K562 (cell line): ENCODE measurements at regions not wholly inside any gene's neighbourhood (a gene's known extent, or its start where the extent isn't known, plus 50 kb on each side); places are given as distances from the start of the nearest gene placed in this dataset.

Experiments used
- ATAC-seq: fragments of 200-7000 bp; cut with Tn5 transposase; 3 replicates; pipeline ENCODE4 v1.9.1; 2020; ENCODE audit warnings: moderate library complexity
- BruUV-seq: library from RNA; stranded (reverse); fragments of 400-500 nt; replicated peaks from 2 replicates; lab custom pipeline; 2021; lab: Mats Ljungman, UMichigan
- CTCF ChIA-PET: fragments of 300-600 bp; formaldehyde crosslinking; extraction: SDS; loops from one replicate; lab custom pipeline; 2021; ENCODE audit warnings: low intra/inter-chr PET ratio; lab: Yijun Ruan, JAX
- POLR2A ChIA-PET: fragments of 300-600, 350-650 bp; sonication (Branson Sonifier 250); formaldehyde crosslinking; extraction: SDS; loops from one replicate; lab custom pipeline; 2021; ENCODE audit warnings: antibody characterized with exemption, inconsistent platforms; lab: Yijun Ruan, JAX
- DNase-seq, 4 experiments: peaks; one replicate each; pipeline versions ENCODE4 v3.0.0 to v3.0.0-alpha.2; 2011 to 2018; ENCODE audit warnings: low spot score in 3 of 4, mixed read lengths in 3 of 4; ENCODE audit errors: extremely low read depth in 1 of 4
- FAIRE-seq: peaks from 2 replicates; lab custom pipeline; 2011; peaks lifted over from hg19 to GRCh38; lab: Jason Lieb, UNC
- H2AFZ ChIP-seq: 2 replicates; pipeline ENCODE4 v1.6.0; 2011; ENCODE audit warnings: low read depth, low read length, control low read depth, inconsistent platforms
- H3K27ac ChIP-seq: fragments of 200-600 bp; 3 replicates; pipeline ENCODE4 v1.8.0; 2011; ENCODE audit warnings: low read depth, mild to moderate bottlenecking, control low read depth, inconsistent platforms, low read length, moderate library complexity, mixed read lengths; ENCODE audit errors: extremely low read depth
- H3K27me3 ChIP-seq, 2 experiments: fragments of 300-600 bp in 1 of 2; 2 replicates in 1 of 2; 3 replicates in 1 of 2; pipeline versions ENCODE4 v1.6.0 to v1.8.0; 2011; ENCODE audit warnings: inconsistent platforms in 2 of 2, low read length in 2 of 2, mild to moderate bottlenecking in 1 of 2, mixed read lengths in 1 of 2, moderate library complexity in 1 of 2; ENCODE audit not compliant: control insufficient read depth in 2 of 2, insufficient read depth in 2 of 2
- H3K36me3 ChIP-seq: fragments of 300-600 bp; 3 replicates; pipeline ENCODE4 v1.8.0; 2011; ENCODE audit warnings: mild to moderate bottlenecking, low read length, inconsistent platforms; ENCODE audit not compliant: control insufficient read depth, insufficient read depth
- H3K4me1 ChIP-seq, 2 experiments: fragments of 200-600 bp in 1 of 2; replicated peaks in 1 of 2; 2 replicates in 1 of 2; 3 replicates in 1 of 2; pipeline versions ENCODE4 v1.5.1 to v1.8.0; 2011; ENCODE audit warnings: inconsistent platforms in 2 of 2, low read length in 2 of 2, mild to moderate bottlenecking in 1 of 2, mixed read lengths in 1 of 2, moderate library complexity in 1 of 2; ENCODE audit not compliant: control insufficient read depth in 2 of 2, insufficient read depth in 2 of 2
- H3K4me2 ChIP-seq: 2 replicates; pipeline ENCODE4 v1.6.1; 2011; ENCODE audit warnings: low read length, control low read depth, inconsistent platforms, mixed read lengths; ENCODE audit not compliant: insufficient read depth
- H3K4me3 ChIP-seq: fragments of 200-600 bp; sonication (generic), shearing (Covaris generic); 2 replicates; pipeline ENCODE4 v1.5.1; 2016; ENCODE audit warnings: control low read depth, inconsistent platforms
- H3K79me2 ChIP-seq: fragments of 200-600 bp; 3 replicates; pipeline ENCODE4 v1.8.0; 2011; ENCODE audit warnings: low read length, inconsistent platforms; ENCODE audit not compliant: control insufficient read depth, insufficient read depth
- H3K9ac ChIP-seq, 2 experiments: 2 replicates each; pipeline versions ENCODE4 v1.6.0 to v1.6.1; 2011; ENCODE audit warnings: low read depth in 2 of 2, low read length in 2 of 2, control low read depth in 1 of 2, inconsistent platforms in 1 of 2, mild to moderate bottlenecking in 1 of 2, mixed read lengths in 1 of 2; ENCODE audit not compliant: insufficient read depth in 1 of 2
- H3K9me1 ChIP-seq: one replicate; pipeline ENCODE4 v1.6.0; 2011; ENCODE audit warnings: inconsistent platforms, mild to moderate bottlenecking, low read length, moderate library complexity; ENCODE audit not compliant: control insufficient read depth, insufficient read depth
- H3K9me3 ChIP-seq: replicated peaks from 2 replicates; pipeline ENCODE4 v1.5.1; 2011; ENCODE audit warnings: low read depth, low read length, inconsistent platforms; ENCODE audit not compliant: control insufficient read depth, insufficient read depth
- H4K20me1 ChIP-seq: replicated peaks from 2 replicates; pipeline ENCODE4 v1.6.1; 2011; ENCODE audit warnings: low read length, inconsistent platforms, mixed read lengths; ENCODE audit not compliant: control insufficient read depth, insufficient read depth
- ETV6 ChIP-seq, 3 experiments: fragments of 150-350 bp in 1 of 3; sonication (generic) in 1 of 3; formaldehyde crosslinking in 1 of 3; IDR thresholded peaks; 2 replicates each; pipeline versions ENCODE4 v1.6.1 to v1.8.0; 2014 to 2022; ENCODE audit warnings: borderline replicate concordance in 2 of 3, low read depth in 2 of 3, antibody characterized with exemption in 1 of 3, low read length in 1 of 3, mild to moderate bottlenecking in 1 of 3, missing genetic modification reagents in 1 of 3
- JUN ChIP-seq, 2 experiments: sonication (generic) in 1 of 2; formaldehyde crosslinking in 1 of 2; IDR thresholded peaks; 2 replicates each; pipeline versions ENCODE4 v1.6.1 to v1.8.0; 2012 to 2022; ENCODE audit warnings: borderline replicate concordance in 2 of 2, mild to moderate bottlenecking in 2 of 2, improper control_type of control experiment in 1 of 2, low read depth in 1 of 2, low read length in 1 of 2, missing genetic modification reagents in 1 of 2
- MYBL2 ChIP-seq, 2 experiments: fragments of 450-650 bp in 1 of 2; sonication (generic) in 1 of 2; formaldehyde crosslinking in 1 of 2; IDR thresholded peaks; 2 replicates each; pipeline versions ENCODE4 v1.6.1 to v1.8.1; 2017 to 2022; ENCODE audit warnings: borderline replicate concordance in 1 of 2, inconsistent platforms in 1 of 2, low read depth in 1 of 2, mild to moderate bottlenecking in 1 of 2, missing genetic modification reagents in 1 of 2, moderate library complexity in 1 of 2
- PTTG1 ChIP-seq: fragments of 450-650 bp; IDR thresholded peaks from 2 replicates; pipeline ENCODE4 v1.6.1; 2016; ENCODE audit warnings: low read depth, mild to moderate bottlenecking, missing genetic modification characterization, missing compliant biosample characterization
- SAP30 ChIP-seq: fragments of 200-600 bp; sonication (generic); IDR thresholded peaks from 2 replicates; pipeline ENCODE4 v1.6.1; 2012; ENCODE audit warnings: borderline replicate concordance, low read depth, mild to moderate bottlenecking, moderate library complexity, low read length, control low read depth, inconsistent platforms; ENCODE audit not compliant: insufficient read depth, poor library complexity, severe bottlenecking
- WHSC1 ChIP-seq: IDR thresholded peaks from one replicate; pipeline ENCODE4 v1.6.1; 2012; ENCODE audit warnings: low read length, control low read depth, inconsistent platforms
- ZC3H4 ChIP-seq: sonication (generic); formaldehyde crosslinking; IDR thresholded peaks from 2 replicates; pipeline ENCODE4 v1.9.0; 2021; ENCODE audit warnings: missing genetic modification reagents, borderline replicate concordance
- WGBS: fragments of 100-300 bp; shearing (Covaris generic); methylation state at CpG from one replicate; pipeline ENCODE4 v1.1.6; 2016; ENCODE audit warnings: low coverage, mixed read lengths; ENCODE audit not compliant: insufficient coverage; ENCODE audit errors: missing lambda C conversion rate; 5-methylcytosine and 5-hydroxymethylcytosine counted together
- in situ Hi-C: fragments of 300-500 bp; cut with MboI; formaldehyde crosslinking; loops from 4 replicates; pipeline ENCODE4 v1.15.0; 2018; ENCODE audit warnings: inconsistent platforms, mixed read lengths
- intact Hi-C: fragments of 100-400 bp; cut with micrococcal nuclease; formaldehyde crosslinking; loops from 2 replicates; pipeline ENCODE4 v1.14.2; 2022
- TF ChIP-seq, protein P1 (sequence below): fragments of 450-650 bp; IDR thresholded peaks from 2 replicates; pipeline ENCODE4 v1.6.1; 2017; ENCODE audit warnings: antibody characterized with exemption, mild to moderate bottlenecking
- TF ChIP-seq, protein P2 (sequence below): fragments of 250-450 bp; sonication (Bioruptor Pico); IDR thresholded peaks from 2 replicates; pipeline ENCODE4 v1.5.0; 2022; ENCODE audit warnings: mild to moderate bottlenecking
- TF ChIP-seq, protein P3 (sequence below): fragments of 250-450 bp; sonication (Bioruptor Pico); IDR thresholded peaks from 2 replicates; pipeline ENCODE4 v1.4.0; 2020; ENCODE audit warnings: borderline replicate concordance

DNA sequence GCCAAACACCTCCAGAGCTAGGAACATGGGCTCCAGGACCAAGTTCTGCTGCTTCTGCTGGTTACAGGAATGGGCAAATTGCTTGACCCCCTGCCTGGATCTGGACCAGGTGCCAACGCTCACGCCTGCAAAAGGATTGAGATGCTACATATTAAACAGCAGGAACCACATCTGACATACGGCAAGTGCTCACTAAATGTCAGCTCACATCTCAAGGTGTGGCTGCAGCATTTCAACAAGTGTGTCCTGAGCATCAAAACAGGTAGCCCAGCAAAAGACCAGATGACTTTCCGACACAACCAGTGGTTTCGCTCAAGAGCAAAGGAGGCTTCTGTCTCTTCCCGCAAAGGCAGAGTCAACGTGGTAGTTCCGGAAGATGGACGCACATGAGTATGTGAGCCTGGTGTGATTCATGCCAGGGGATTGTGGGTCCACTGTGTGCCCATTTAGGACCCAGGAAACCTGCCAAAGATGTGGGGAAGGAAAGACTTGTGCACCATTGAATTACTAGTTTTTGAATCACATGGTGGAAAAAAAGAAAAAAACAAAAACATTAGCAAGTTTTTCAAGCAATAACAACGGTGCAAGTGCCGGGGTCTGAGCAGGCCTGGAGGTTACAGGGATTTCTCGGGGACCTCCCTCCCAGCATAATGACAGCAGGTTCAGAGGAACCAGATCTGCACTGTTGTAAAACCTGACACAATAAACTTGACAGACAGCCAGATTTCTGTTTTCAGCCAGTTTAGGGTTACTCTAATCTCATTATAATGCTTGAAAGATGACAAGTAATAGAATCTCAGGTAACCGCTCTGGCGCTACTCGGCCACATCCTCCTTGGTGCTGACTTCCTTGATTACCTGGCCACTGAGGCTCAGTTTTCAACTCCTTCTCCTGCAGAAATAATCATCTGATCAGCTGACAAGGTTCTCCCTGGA lies 77.9 kb downstream of the SOX1 start:
- intact Hi-C loops (no loop called here), in situ Hi-C loops (no loop called here)
- H4K20me1 ChIP-seq, result no peaks in the 10 kb centered on the region
- H3K27ac ChIP-seq, result no peak overlapping the region
- BruUV-seq, result no TSS peak
- H3K36me3 ChIP-seq, result no peaks in the 10 kb centered on the region
- no peaks in the 10 kb centered on the region; the same call in 1 of the 2 replicates for H3K9me3 ChIP-seq
- WGBS, result under 1% methylated on average over 12 of the region's 15 CpGs
- H3K4me3 ChIP-seq, result no peak overlapping the region
- no peak overlapping the region for H3K4me2 ChIP-seq
- H3K79me2 ChIP-seq, result no peaks in the 10 kb centered on the region
- no peak for ATAC-seq
- H3K9me1 ChIP-seq, result no peaks in the 10 kb centered on the region
- no peak for FAIRE-seq
- POLR2A ChIA-PET, result no interaction called here
- no peaks in the 10 kb centered on the region for H3K27me3 ChIP-seq
- H3K9ac ChIP-seq, result no peak overlapping the region
- DNase-seq, result no peak
- no peak overlapping the region for H2AFZ ChIP-seq
- CTCF ChIA-PET, result no interaction called here
- H3K4me1 ChIP-seq, result no peaks in the 10 kb centered on the region
- no peak for TF ChIP-seq MYBL2 (IDR thresholded peaks at IDR 0.05; ENCODE audit: low read depth)
- no peak for TF ChIP-seq MYBL2 (CRISPR knock-in tag; IDR thresholded peaks at IDR 0.05; ENCODE audit: borderline replicate concordance)
- TF ChIP-seq, protein P1, sequence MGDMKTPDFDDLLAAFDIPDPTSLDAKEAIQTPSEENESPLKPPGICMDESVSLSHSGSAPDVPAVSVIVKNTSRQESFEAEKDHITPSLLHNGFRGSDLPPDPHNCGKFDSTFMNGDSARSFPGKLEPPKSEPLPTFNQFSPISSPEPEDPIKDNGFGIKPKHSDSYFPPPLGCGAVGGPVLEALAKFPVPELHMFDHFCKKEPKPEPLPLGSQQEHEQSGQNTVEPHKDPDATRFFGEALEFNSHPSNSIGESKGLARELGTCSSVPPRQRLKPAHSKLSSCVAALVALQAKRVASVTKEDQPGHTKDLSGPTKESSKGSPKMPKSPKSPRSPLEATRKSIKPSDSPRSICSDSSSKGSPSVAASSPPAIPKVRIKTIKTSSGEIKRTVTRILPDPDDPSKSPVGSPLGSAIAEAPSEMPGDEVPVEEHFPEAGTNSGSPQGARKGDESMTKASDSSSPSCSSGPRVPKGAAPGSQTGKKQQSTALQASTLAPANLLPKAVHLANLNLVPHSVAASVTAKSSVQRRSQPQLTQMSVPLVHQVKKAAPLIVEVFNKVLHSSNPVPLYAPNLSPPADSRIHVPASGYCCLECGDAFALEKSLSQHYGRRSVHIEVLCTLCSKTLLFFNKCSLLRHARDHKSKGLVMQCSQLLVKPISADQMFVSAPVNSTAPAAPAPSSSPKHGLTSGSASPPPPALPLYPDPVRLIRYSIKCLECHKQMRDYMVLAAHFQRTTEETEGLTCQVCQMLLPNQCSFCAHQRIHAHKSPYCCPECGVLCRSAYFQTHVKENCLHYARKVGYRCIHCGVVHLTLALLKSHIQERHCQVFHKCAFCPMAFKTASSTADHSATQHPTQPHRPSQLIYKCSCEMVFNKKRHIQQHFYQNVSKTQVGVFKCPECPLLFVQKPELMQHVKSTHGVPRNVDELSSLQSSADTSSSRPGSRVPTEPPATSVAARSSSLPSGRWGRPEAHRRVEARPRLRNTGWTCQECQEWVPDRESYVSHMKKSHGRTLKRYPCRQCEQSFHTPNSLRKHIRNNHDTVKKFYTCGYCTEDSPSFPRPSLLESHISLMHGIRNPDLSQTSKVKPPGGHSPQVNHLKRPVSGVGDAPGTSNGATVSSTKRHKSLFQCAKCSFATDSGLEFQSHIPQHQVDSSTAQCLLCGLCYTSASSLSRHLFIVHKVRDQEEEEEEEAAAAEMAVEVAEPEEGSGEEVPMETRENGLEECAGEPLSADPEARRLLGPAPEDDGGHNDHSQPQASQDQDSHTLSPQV, result no peak
- TF ChIP-seq ZC3H4, result no peak
- no peak for TF ChIP-seq ETV6 (IDR thresholded peaks at IDR 0.05; ENCODE audit: borderline replicate concordance in 1 of 2, low read depth in 2 of 2, low read length in 1 of 2)
- TF ChIP-seq ETV6 (CRISPR knock-in tag; IDR thresholded peaks at IDR 0.05; ENCODE audit: borderline replicate concordance), result no peak
- no peak for TF ChIP-seq SAP30
- TF ChIP-seq WHSC1, result no peak
- TF ChIP-seq, protein P2, sequence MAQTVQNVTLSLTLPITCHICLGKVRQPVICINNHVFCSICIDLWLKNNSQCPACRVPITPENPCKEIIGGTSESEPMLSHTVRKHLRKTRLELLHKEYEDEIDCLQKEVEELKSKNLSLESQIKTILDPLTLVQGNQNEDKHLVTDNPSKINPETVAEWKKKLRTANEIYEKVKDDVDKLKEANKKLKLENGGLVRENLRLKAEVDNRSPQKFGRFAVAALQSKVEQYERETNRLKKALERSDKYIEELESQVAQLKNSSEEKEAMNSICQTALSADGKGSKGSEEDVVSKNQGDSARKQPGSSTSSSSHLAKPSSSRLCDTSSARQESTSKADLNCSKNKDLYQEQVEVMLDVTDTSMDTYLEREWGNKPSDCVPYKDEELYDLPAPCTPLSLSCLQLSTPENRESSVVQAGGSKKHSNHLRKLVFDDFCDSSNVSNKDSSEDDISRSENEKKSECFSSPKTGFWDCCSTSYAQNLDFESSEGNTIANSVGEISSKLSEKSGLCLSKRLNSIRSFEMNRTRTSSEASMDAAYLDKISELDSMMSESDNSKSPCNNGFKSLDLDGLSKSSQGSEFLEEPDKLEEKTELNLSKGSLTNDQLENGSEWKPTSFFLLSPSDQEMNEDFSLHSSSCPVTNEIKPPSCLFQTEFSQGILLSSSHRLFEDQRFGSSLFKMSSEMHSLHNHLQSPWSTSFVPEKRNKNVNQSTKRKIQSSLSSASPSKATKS (CRISPR knock-in tag), result no peak
- no peak for TF ChIP-seq PTTG1 (tag)
- TF ChIP-seq, protein P3, sequence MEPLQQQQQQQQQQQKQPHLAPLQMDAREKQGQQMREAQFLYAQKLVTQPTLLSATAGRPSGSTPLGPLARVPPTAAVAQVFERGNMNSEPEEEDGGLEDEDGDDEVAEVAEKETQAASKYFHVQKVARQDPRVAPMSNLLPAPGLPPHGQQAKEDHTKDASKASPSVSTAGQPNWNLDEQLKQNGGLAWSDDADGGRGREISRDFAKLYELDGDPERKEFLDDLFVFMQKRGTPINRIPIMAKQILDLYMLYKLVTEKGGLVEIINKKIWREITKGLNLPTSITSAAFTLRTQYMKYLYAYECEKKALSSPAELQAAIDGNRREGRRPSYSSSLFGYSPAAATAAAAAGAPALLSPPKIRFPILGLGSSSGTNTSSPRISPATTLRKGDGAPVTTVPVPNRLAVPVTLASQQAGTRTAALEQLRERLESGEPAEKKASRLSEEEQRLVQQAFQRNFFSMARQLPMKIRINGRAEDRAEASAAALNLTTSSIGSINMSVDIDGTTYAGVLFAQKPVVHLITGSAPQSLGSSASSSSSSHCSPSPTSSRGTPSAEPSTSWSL, result no peak
- no peak for TF ChIP-seq JUN (IDR thresholded peaks at IDR 0.05; ENCODE audit: borderline replicate concordance, low read depth, low read length)
- TF ChIP-seq JUN (CRISPR knock-in tag; IDR thresholded peaks at IDR 0.05; ENCODE audit: borderline replicate concordance), result no peak
